PC-9 (cell line): ENCODE measurements at regions not wholly inside any gene's neighbourhood (a gene's known extent, or its start where the extent isn't known, plus 50 kb on each side); places are given as distances from the start of the nearest gene placed in this dataset.

Source experiments
- BruUV-seq: library from RNA; stranded (reverse); fragments of 400-500 nt; replicated peaks from 2 replicates; lab custom pipeline; 2021; lab: Mats Ljungman, UMichigan
- CTCF ChIA-PET: fragments of 300-600 bp; sonication (Branson Sonifier 250); formaldehyde crosslinking; loops from one replicate; lab custom pipeline; 2022; ENCODE audit warnings: antibody characterized with exemption; lab: Charles Lee
- POLR2A ChIA-PET: fragments of 300-600 bp; sonication (Branson Sonifier 250); formaldehyde crosslinking; loops from one replicate; lab custom pipeline; 2022; ENCODE audit warnings: antibody characterized with exemption; ENCODE audit not compliant: unreplicated experiment; lab: Charles Lee
- DNase-seq, 2 experiments: peaks; one replicate each; pipeline versions ENCODE4 v3.0.0 to v3.0.0-alpha.2; 2015 to 2022; ENCODE audit warnings: mixed read lengths in 1 of 2
- H2AFZ ChIP-seq: fragments of 200-600 bp; sonication (generic); 2 replicates; pipeline ENCODE4 v1.8.1; 2017; ENCODE audit warnings: antibody characterized with exemption
- H3F3A ChIP-seq: fragments of 200-600 bp; sonication (generic); 2 replicates; pipeline ENCODE4 v1.8.1; 2017; ENCODE audit warnings: antibody characterized with exemption, mild to moderate bottlenecking, low read depth; ENCODE audit not compliant: insufficient read depth
- H3K27ac ChIP-seq: fragments of 200-600 bp; sonication (generic); 2 replicates; pipeline ENCODE4 v1.6.1; 2016; ENCODE audit warnings: mixed run types
- H3K27me3 ChIP-seq: fragments of 200-600 bp; sonication (generic); 2 replicates; pipeline ENCODE4 v1.6.1; 2016; ENCODE audit warnings: low read depth, mixed run types; ENCODE audit not compliant: insufficient read depth
- H3K36me3 ChIP-seq: fragments of 200-600 bp; sonication (generic); 2 replicates; pipeline ENCODE4 v1.6.1; 2016; ENCODE audit warnings: low read depth, mixed run types
- H3K4me1 ChIP-seq: fragments of 200-600 bp; sonication (generic); replicated peaks from 2 replicates; pipeline ENCODE4 v1.6.1; 2016; ENCODE audit warnings: mixed run types; ENCODE audit not compliant: insufficient read depth
- H3K4me2 ChIP-seq: fragments of 200-600 bp; sonication (generic); 2 replicates; pipeline ENCODE4 v1.6.1; 2017; ENCODE audit warnings: mixed run types
- H3K4me3 ChIP-seq: fragments of 200-600 bp; sonication (generic); 2 replicates; pipeline ENCODE4 v1.6.1; 2016; ENCODE audit warnings: mixed run types
- H3K79me2 ChIP-seq: fragments of 200-600 bp; sonication (generic); 2 replicates; pipeline ENCODE4 v1.6.1; 2017; ENCODE audit warnings: low read depth, mixed run types
- H3K9me2 ChIP-seq: fragments of 200-600 bp; sonication (generic); 2 replicates; pipeline ENCODE4 v1.8.1; 2017; ENCODE audit warnings: mild to moderate bottlenecking; ENCODE audit not compliant: insufficient read depth
- H3K9me3 ChIP-seq: fragments of 200-600 bp; sonication (generic); 2 replicates; pipeline ENCODE4 v1.8.1; 2016; ENCODE audit warnings: low read depth; ENCODE audit not compliant: insufficient read depth
- H4K20me1 ChIP-seq: fragments of 200-600 bp; sonication (generic); 2 replicates; pipeline ENCODE4 v1.8.1; 2017; ENCODE audit not compliant: insufficient read depth
- EZH2 ChIP-seq: fragments of 200-600 bp; sonication (generic); IDR thresholded peaks from 2 replicates; pipeline ENCODE4 v1.8.0; 2017; ENCODE audit warnings: antibody characterized with exemption, low read depth
- intact Hi-C: fragments of 100-400 bp; cut with micrococcal nuclease; formaldehyde crosslinking; loops from one replicate; pipeline ENCODE4 v1.10.0; 2022; ENCODE audit not compliant: unreplicated experiment
- TF ChIP-seq, protein P1 (sequence below): fragments of 200-600 bp; sonication (generic); conservative IDR thresholded peaks from 2 replicates; pipeline ENCODE4 v1.6.1; 2017; ENCODE audit warnings: mixed run types, antibody characterized with exemption, mild to moderate bottlenecking, moderate library complexity

- no TSS peak for BruUV-seq
- CTCF ChIA-PET = no interaction called here
- Histone ChIP-seq H3K9me3 (no peaks in the 10 kb centered on the region), H3K79me2 (no peaks in the 10 kb centered on the region), H3K4me3 (no peak overlapping the region), H3K9me2 (no peaks in the 10 kb centered on the region), H3K4me2 (no peak overlapping the region), H2AFZ (no peak overlapping the region), H3K27me3 (no peaks in the 10 kb centered on the region), H3K27ac (no peak overlapping the region), H4K20me1 (no peaks in the 10 kb centered on the region), H3K4me1 (no peaks in the 10 kb centered on the region), H3K36me3 (no peaks in the 10 kb centered on the region), H3F3A (no peaks in the 10 kb centered on the region)
- no peak for DNase-seq
- POLR2A ChIA-PET = interaction anchor here (0.6 kb wide), 1 partner anchor 94 kb away, joined by 3 read pairs; no protein-coding TSS in a partner anchor
- TF ChIP-seq EZH2 = no peak
- TF ChIP-seq, protein P1, sequence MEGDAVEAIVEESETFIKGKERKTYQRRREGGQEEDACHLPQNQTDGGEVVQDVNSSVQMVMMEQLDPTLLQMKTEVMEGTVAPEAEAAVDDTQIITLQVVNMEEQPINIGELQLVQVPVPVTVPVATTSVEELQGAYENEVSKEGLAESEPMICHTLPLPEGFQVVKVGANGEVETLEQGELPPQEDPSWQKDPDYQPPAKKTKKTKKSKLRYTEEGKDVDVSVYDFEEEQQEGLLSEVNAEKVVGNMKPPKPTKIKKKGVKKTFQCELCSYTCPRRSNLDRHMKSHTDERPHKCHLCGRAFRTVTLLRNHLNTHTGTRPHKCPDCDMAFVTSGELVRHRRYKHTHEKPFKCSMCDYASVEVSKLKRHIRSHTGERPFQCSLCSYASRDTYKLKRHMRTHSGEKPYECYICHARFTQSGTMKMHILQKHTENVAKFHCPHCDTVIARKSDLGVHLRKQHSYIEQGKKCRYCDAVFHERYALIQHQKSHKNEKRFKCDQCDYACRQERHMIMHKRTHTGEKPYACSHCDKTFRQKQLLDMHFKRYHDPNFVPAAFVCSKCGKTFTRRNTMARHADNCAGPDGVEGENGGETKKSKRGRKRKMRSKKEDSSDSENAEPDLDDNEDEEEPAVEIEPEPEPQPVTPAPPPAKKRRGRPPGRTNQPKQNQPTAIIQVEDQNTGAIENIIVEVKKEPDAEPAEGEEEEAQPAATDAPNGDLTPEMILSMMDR = no peak
- intact Hi-C loops = no loop called here
Measured at GRCh38 chr2:118529908-118530599, 317.4 kb downstream of the EN1 start.

DNA sequence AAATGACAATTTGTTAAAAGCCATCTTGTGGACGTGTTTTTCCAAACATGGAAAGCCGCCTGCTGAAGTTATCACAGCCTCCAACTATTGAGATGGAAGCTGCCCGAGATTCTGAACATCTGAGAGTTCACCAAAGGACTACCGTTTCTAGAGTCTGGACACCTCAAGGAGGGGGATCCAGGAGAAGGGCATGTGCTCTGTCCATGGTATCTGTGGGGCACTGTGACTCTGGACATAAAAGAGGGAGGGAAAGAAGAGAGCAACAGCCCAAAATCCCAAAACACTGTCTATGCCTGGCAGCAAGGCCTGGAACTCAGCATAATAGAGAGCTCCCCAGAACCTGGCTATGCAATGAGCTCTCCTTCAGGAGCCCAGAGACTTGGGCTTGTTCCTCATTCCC, 319.9 kb downstream of the EN1 start:
- Histone ChIP-seq H3K9me2 (no peaks in the 10 kb centered on the region), H3K36me3 (no peaks in the 10 kb centered on the region), H3K79me2 (no peaks in the 10 kb centered on the region), H2AFZ (no peak overlapping the region), H3K4me2 (no peak overlapping the region), H3K4me1 (no peaks in the 10 kb centered on the region), H4K20me1 (no peaks in the 10 kb centered on the region), H3K27me3 (no peaks in the 10 kb centered on the region), H3K4me3 (no peak overlapping the region), H3K27ac (no peak overlapping the region), H3K9me3 (peaks cover 5% of the 10 kb centered on the region; the same call in 1 of the 2 replicates), H3F3A (no peaks in the 10 kb centered on the region)
- no TSS peak for BruUV-seq
- no peak for DNase-seq
- CTCF ChIA-PET = no interaction called here
- intact Hi-C loops = no loop called here
- TF ChIP-seq, protein P1 = no peak
- no peak for TF ChIP-seq EZH2
- POLR2A ChIA-PET = no interaction called here

DNA sequence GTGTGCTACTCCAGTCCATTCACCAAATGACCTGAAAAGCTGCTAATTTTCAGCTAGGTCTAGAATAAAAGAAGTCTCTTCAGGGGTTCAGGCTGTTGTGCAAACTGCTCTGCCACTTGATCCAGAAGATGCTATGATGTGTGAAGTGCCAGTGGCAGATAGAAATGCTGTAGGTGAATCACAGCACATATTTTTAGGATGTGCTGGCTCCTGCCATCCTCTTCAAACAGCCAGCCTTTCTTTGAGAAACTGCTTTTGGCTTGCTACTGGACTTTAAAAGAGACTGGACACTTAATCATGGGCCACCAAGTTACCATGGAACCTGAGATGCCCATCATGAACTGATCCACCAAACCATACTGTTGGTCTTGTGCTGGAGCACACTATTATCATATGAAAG, 322.1 kb downstream of the EN1 start:
- CTCF ChIA-PET = no interaction called here

More for the DNA sequence above, 322.1 kb downstream of the EN1 start:
- no TSS peak for BruUV-seq
- H3K79me2 ChIP-seq = no peaks in the 10 kb centered on the region
- no peaks in the 10 kb centered on the region for H3K36me3 ChIP-seq
- no peak overlapping the region for H2AFZ ChIP-seq
- H3K9me2 ChIP-seq = no peaks in the 10 kb centered on the region
- TF ChIP-seq, protein P1 = no peak
- no peak for TF ChIP-seq EZH2
- no peaks in the 10 kb centered on the region for H3F3A ChIP-seq
- no peak for DNase-seq
- no peaks in the 10 kb centered on the region for H4K20me1 ChIP-seq
- H3K27me3 ChIP-seq = no peaks in the 10 kb centered on the region
- no peak overlapping the region for H3K4me2 ChIP-seq
- intact Hi-C loops = no loop called here
- no peaks in the 10 kb centered on the region for H3K4me1 ChIP-seq
- peaks cover 11% of the 10 kb centered on the region; the same call in 1 of the 2 replicates for H3K9me3 ChIP-seq
- no peak overlapping the region for H3K4me3 ChIP-seq
- POLR2A ChIA-PET = no interaction called here
- no peak overlapping the region for H3K27ac ChIP-seq
